SK-MEL-5 (cell line): ENCODE measurements at regions not wholly inside any gene's neighbourhood (a gene's known extent, or its start where the extent isn't known, plus 50 kb on each side); places are given as distances from the start of the nearest gene placed in this dataset.
"Not testable (repeated sequence)": the region's sequence is repeated elsewhere in the genome, so short reads cannot be mapped to it uniquely, and the experiment has no call there.

ENCODE experiments used
- DNase-seq: peaks from one replicate; pipeline ENCODE4 v3.0.0-alpha.2; 2016; ENCODE audit warnings: low read depth, low spot score
- in situ Hi-C: cut with HindIII; loops from 2 replicates; pipeline ENCODE4 v1.10.0; 2016; ENCODE audit warnings: low sequenced_read_pairs, high pct_unique_total_duplicates, low pct_unique_long_range_greater_than_20kb

DNA sequence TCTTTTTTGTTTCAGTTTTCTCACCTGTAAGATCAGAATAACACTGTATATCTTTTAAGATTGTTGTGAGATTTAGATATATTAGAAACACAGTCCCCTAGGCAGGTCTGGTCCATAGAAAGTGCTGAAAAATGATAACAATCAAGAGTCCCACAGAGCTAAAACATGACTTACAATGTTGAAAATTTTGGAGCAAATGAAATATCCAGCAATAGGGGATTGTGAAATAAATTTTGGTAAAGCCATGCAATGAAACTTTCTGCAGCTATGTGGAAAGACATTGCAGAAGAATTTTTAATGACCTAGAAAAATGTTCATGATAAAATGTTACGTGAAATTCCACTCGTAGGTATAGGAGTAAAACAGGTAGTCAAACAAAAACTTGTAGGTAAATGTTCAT is 127.6 kb upstream of the SERPINE2 start:
- in situ Hi-C loops = no loop called here
- DNase-seq = no peak

DNA sequence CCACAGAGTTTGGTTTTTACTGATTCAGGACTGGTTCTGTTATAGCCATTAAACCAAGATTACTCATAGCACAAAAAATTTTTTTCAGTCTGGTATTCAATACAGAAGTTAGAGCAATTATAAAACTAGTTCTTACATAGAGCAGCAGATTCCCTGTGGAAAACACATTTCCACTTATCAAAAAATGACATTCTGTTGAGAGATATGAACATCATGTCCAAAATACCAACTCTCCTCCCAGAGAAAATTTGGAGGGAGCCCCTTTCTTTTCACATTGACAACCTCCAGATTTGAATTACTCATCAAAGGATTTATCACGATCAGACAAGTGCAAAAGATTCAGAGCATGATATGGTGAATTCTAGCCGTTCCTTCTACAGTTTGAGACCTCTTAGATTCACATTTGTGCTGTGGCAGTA is 126.8 kb upstream of the SERPINE2 start:
- DNase-seq = no peak
- in situ Hi-C loops = no loop called here

GRCh38 chr2:224163566-224164307 is 124.7 kb upstream of the SERPINE2 start:
- in situ Hi-C loops = no loop called here
- no peak for DNase-seq

GRCh38 chr2:224162122-224162521 is 123.0 kb upstream of the SERPINE2 start:
- no peak for DNase-seq
- in situ Hi-C loops = no loop called here

GRCh38 chr2:224161712-224162111 is 122.6 kb upstream of the SERPINE2 start:
- no peak for DNase-seq
- in situ Hi-C loops = no loop called here

DNA sequence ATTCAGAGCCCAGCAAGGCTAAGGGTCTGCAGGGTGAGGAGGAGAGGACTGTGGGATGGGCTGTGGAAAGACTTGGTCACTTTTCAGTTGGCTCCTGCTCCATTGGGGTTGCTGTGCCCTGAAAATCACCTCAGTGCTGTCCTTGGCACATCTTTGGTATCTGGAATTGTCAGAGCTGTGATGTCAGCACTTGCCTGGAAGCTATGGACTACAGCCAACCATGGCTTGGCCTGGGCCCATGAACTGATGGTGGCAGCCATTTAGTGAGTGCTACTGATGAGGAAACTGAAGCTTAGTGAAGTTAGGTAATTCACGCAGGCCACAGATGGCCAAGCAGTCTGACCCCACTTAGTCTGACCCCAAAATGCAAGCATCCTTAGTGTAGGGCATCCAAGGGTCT is 121.8 kb upstream of the SERPINE2 start:
- in situ Hi-C loops = no loop called here

GRCh38 chr2:224159345-224159928 is 120.4 kb upstream of the SERPINE2 start:
- no peak for DNase-seq
- in situ Hi-C loops = no loop called here

More for the DNA sequence above, 121.8 kb upstream of the SERPINE2 start:
- DNase-seq = no peak

- DNase-seq = no peak
Measured at GRCh38 chr2:224158831-224159230, 119.7 kb upstream of the SERPINE2 start.

DNA sequence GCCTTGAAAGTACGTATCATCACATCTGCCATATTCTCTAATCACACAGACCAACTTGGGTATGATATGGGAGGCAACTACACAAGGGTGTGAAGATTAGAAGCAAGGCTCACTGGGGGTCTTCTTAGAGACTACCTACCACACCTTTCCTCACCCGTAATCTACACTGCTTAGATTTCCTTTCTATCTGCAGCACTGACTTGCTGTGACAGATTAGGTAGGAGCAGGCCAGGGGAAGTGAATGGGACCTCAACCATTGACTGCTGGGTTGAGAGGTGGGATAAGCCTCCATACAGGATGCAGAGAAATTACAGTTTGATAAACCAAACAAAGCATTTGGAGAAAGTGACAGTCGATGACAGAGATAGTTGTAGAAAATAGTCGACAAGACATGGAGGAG is 119.0 kb upstream of the SERPINE2 start:
- in situ Hi-C loops = no loop called here
- DNase-seq = no peak

More at GRCh38 chr2:224158831-224159230, 119.7 kb upstream of the SERPINE2 start:
- in situ Hi-C loops = no loop called here

DNA sequence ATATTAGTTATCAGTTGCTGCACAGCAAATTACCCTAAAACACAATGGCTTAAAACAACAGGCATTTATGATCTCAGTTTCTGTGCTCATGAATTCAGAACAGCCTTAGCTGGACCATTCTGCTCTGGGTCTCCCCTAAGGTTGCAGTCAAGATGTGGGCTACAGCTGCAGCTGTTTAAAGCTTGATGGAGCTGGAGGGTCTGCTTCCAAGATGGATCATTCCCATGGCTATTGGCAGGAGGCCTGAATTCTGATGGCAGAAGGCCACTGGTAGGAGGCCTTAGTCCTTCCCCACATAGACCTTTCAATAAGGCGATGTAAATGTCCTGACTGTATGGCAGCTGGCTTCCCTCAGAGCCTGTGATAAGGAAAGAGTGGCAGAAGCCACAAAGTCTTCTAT is 118.6 kb upstream of the SERPINE2 start:
- DNase-seq = no peak
- in situ Hi-C loops = no loop called here

GRCh38 chr2:224156436-224156835 is 117.3 kb upstream of the SERPINE2 start:
- no peak for DNase-seq
- in situ Hi-C loops = no loop called here

DNA sequence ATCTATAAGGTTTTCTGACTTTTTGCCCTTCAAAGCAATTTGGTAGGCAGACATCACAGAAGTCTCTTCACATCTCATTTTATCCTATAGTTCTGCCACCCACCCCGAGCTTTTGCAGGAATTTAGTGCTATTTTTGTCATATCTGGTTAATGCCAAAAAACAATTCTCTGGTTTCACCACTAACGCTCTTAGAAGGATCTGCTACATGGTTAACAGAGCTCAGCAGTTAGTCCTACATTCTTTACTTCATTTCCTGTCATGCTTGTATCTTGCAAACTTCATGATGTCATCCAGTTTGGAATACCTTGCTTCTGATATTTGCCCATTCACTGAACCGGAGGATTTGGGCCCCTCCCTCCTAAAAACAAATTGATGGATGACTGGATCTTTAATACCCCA is 116.8 kb upstream of the SERPINE2 start:
- in situ Hi-C loops = no loop called here
- DNase-seq = no peak

DNA sequence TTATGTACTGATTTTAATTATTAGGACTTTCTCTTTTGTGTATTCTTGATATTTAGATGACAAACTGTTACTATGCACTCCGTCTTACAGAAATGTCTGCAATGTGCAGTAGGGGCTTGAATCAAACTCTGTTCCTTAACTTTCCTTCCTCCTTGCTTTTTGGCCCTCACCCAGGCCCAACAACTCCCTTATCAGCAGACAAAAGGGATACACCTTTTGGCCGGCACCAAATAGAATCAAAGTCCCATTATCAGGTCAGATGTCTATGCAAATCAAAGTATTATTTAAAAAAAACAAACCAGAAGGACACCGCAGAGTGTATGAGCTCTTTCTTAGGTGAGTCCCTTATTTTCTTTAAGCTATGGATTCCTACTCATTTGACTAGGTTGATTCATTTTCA is 116.3 kb upstream of the SERPINE2 start:
- in situ Hi-C loops = no loop called here
- no peak for DNase-seq

DNA sequence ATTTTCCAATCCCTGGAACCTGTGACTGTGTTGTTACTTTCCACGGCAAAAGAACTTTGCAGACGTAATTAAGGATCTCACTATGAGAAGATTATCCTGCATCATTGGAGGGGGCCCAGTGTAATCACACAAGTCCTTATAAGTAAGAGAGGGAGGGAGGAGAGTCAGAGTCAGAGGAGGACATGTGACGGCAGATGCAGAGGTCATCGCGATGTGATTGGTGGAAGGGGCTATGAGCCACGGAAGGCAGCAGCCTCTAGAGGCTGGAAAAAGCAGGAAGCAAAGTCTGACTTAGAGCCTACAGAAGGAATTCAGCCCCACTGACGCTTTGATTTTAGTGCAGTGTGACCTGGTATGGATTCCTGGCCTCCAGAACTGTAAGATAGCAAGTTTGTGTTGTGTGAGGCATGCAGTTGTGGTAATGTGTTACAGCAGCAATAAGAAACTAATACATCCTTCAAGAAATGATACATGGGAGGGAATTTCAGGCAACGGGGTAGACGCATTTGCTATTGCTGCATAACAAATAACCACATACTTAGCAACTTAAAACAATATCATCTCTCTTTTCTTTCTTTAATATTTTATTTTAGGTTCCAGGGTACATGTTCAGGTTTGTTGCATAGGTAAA is 112.7 kb upstream of the SERPINE2 start:
- in situ Hi-C loops = no loop called here
- DNase-seq = no peak

DNA sequence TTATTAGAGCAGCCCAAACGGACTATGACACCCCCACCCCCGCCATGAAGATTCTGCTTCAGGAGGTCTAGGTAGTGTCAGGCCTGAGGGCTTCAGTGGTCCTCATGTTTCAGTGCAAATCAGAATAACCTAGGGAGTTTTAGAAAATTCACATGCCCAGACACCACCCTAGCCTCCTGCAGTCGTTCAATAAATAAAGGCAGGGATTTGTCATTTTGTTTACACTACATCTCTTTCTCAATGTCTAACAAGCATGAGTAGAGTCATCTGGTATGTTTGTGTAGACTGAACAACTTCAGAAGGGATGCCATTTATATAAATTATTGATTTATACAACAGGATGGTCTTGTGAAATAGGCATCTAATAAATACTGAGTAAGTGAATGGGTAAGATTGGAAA is 112.1 kb upstream of the SERPINE2 start:
- in situ Hi-C loops = no loop called here
- DNase-seq = no peak

- in situ Hi-C loops, DNase-seq: not testable (repeated sequence)
Measured at GRCh38 chr2:224148058-224148457, 109.0 kb upstream of the SERPINE2 start.

- DNase-seq = no peak
- in situ Hi-C loops = no loop called here
Measured at GRCh38 chr2:224147174-224147573, 108.1 kb upstream of the SERPINE2 start.

GRCh38 chr2:224146356-224147160 is 107.5 kb upstream of the SERPINE2 start:
- in situ Hi-C loops = no loop called here
- no peak for DNase-seq
